ENCODE measurements at regions not wholly inside any gene's neighbourhood (a gene's known extent, or its start where the extent isn't known, plus 50 kb on each side); places are given as distances from the start of the nearest gene placed in this dataset.
"Not testable (repeated sequence)": the region's sequence is repeated elsewhere in the genome, so short reads cannot be mapped to it uniquely, and the experiment has no call there.

DNA sequence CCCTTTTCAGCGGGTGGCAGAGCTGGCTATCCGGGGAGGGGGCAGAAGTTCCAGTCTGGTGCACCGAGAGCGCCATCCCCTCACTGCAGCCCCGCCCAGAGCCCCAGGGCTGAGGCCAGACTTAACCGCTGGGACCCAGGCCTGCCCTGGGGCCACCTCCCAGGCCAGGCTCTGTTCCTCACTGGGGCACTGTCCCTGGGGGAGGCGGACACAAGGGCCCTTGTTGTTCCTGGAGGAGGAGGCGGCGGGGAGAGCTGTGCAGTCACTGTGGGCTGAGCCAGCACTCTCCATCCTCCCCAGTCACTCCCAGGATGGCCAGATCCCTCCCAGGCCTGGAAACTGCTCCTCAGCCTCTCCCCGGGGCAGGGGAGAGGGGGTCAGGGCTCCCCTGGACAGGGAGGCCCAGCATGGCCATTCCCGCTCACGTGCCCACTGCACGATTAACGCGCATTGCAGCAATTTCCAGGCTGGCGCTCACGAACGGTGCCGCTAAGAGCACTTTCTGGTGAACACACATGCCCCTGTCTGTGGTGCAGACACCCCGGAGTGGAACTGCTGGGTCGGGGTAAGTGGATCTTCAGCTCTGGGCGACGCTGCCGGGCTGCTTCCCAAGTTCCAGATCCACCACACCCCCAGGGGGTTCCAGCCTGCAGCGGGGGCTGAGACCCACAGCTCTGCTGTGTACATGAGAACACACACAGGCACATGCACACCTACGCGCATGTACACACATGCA lies 89.8 kb upstream of the SFSWAP start:
- DNase-seq (ENCODE audit: low read depth), result no peak
- TF ChIP-seq CTCF (conservative IDR thresholded peaks at IDR 0.05; ENCODE audit: low read length), result no peak
- no peak overlapping the region for H3K4me3 ChIP-seq (ENCODE audit: low read length)

DNA sequence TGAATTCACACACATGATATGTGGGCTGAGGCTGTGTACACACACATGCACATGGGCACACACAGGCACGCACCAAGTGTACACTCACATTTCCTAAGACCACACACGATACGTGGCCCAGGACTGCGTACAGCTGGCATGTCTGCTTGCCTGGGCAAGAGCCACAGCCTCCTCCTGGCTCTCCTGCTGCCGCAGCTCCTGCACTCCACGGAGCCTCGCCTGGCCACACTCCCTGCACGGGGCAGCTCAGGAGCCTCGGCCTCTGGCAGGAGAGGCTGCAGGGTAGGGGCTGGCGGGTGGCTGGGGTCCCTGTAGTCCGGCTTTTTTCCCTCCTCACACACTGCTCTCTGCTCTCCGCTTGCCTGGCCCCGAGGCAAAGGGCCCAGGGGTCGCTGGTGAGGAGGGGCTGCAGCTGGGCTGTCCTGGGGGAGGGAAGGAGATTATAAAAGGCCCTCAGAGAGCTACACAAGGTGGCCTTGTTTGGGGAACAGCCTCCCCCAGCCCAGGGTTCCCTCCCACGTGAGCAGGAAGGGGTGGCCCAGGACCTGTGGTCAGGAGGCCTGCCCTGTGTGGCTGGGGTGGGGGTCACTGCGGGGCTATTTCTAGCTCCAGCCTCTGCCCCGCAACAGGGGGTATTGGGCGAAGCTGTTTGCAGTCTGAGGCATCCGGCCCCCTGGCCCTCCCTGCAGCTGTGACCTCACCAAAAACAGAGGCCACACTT lies 89.0 kb upstream of the SFSWAP start:
- TF ChIP-seq CTCF (conservative IDR thresholded peaks at IDR 0.05; ENCODE audit: low read length), result no peak
- DNase-seq (ENCODE audit: low read depth), result no peak
- H3K4me3 ChIP-seq (ENCODE audit: low read length), result no peak overlapping the region

DNA sequence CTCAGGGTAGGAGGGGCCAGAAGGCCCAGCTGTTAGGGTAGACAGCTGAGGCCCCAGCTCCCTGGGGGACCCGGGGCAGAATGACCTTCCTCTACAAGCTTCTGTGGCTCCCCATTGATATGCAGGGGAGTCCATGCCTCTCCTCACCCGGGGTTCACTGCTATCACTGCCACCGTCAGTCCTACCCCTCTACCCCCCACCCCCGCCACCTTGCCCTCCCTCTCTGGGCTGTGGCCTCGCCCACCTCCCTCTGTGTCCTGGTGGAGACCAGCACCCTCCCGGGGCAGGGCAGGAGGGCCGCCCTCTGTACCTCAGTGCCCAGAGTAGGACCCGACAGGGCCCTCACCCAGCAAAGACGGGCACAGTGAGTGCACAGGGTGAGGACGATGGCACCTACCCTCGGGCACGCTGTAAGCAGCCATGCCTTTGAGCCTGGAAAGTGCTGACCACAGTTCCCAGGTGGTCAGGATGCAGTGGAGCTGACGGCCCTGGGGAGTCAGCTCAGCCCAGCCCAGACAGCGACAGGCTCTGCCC lies 88.4 kb upstream of the SFSWAP start:
- no peak for TF ChIP-seq CTCF (conservative IDR thresholded peaks at IDR 0.05; ENCODE audit: low read length)
- H3K4me3 ChIP-seq (ENCODE audit: low read length), result no peak overlapping the region
- DNase-seq (ENCODE audit: low read depth), result no peak

DNA sequence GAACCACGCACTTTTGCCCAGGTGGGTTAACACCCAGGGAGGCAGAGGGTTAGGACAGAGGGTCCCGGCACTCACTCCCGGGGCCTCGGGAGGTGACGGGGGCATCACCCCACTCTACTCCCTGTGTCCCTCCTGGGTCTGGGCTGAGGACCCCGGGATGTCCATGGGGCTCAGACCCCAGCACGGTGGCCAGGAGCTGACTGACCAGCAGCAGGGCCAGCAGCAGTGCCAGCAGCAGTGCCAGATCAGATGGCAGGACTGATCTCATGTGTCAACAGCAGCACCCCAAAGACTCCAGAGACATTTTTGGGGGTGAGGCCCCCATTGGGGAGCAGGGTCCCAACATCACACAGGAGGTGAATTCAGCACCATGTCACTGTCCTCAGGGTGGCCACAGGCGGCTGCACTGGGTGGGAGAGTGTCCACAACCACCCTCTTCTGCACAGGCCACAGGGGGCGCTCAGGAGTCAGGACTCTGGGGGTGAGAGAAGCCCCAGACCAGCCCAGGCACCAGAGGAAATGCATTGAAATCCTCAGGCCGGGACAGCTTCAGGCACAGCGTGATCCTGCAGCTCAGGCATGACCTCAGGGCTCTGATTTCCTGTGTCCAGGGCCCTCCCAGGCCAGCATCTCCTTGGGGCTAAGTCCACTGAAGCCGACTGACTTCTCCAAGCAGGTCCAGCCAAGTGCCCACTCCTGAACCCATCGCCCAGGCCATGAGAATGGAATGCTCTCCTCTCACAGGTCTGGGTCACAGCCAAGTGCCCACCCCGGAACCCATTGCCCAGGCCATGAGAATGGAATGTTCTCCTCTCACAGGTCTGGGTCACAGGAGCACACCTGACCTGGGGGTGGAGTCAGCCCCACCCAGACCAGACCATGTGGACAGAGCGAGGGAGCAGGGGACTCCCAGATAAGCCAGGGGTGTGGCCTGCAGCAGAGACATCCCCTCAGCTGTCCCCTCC lies 87.2 kb upstream of the SFSWAP start:
- not testable (repeated sequence) for DNase-seq (ENCODE audit: low read depth)

DNA sequence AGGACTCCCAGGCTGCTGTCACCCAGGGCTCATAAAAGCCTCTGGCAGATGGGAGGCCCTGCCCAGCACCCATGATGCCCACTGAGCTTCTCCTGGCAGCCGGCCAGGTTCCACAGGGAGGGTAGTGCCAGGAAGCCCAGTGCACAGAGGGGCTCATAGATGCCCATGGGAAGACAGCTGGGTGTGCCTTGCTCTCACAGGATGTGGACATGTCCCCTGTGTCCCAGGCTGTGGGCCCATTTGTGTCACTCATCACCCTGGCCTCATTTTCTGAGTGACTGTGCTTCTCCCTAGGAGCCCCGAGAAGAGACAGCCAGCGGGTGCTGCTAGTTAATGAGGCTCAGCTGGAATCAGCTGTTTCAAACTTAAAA lies 86.5 kb upstream of the SFSWAP start:
- DNase-seq (ENCODE audit: low read depth); H3K4me3 ChIP-seq (ENCODE audit: low read length): not testable (repeated sequence)

More for the DNA sequence above, 87.2 kb upstream of the SFSWAP start:
- H3K4me3 ChIP-seq (ENCODE audit: low read length), result not testable (repeated sequence)

- not testable (repeated sequence) for H3K4me3 ChIP-seq (ENCODE audit: low read length); DNase-seq (ENCODE audit: low read depth)
Measured at GRCh38 chr12:131624756-131625501, 86.0 kb upstream of the SFSWAP start.

DNA sequence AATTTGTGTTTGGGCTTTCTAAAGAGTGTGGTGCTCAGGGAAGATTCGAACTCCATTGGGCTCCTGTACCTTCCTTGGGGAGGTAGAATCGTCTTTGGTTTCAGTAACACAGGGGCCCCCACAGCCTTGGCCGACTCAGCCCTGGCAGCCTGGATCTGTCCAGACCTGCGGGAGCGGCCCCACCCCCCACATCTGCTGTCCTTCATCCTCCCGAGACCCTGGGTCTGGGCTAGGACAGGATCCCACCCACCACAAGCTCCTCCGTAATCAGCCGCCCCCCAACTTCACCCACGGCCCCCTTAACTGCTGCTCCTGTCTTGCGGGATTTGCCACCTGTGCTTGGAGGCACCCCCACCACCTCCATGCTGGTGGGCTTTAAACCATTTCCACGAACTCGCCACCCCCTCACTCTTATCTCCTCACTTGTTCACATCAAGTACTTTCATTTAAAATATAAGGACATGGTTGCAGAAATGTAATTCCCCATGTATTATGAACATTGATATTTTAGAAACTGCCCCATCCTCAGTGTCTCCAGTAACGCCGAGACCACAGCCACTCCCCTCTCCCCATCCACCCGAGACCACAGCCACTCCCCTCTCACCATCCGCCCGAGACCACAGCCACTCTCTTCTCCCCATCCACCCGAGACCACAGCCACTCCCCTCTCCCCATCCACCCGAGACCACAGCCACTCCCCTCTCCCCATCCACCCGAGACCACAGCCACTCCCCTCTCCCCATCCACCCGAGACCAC lies 84.7 kb upstream of the SFSWAP start:
- not testable (repeated sequence) for DNase-seq (ENCODE audit: low read depth); H3K4me3 ChIP-seq (ENCODE audit: low read length)

DNA sequence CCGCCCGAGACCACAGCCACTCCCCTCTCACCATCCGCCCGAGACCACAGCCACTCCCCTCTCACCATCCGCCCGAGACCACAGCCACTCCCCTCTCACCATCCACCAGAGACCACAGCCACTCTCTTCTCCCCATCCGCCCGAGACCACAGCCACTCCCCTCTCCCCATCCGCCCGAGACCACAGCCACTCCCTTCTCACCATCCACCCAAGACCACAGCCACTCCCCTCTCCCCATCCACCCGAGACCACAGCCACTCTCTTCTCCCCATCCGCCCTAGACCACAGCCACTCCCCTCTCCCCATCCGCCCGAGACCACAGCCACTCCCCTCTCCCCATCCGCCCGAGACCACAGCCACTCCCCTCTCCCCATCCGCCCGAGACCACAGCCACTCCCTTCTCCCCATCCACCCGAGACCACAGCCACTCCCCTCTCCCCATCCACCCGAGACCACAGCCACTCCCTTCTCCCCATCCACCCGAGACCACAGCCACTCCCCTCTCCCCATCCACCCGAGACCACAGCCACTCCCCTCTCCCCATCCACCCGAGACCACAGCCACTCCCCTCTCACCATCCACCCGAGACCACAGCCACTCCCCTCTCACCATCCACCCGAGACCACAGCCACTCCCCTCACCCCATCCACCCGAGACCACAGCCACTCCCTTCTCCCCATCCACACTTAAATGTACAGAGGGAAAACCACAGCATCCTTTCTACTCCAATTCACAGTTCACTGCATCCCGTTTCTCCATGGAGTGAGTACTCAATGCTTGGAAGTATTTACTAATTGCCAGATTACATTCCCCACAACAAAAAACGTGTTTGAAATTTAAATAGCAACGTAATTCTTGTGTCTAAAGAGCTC lies 83.5 kb upstream of the SFSWAP start:
- not testable (repeated sequence) for DNase-seq (ENCODE audit: low read depth); H3K4me3 ChIP-seq (ENCODE audit: low read length)

All from AG10803 (cell line).